ENCODE measurements at regions not wholly inside any gene's neighbourhood (a gene's known extent, or its start where the extent isn't known, plus 50 kb on each side); places are given as distances from the start of the nearest gene placed in this dataset.

DNA sequence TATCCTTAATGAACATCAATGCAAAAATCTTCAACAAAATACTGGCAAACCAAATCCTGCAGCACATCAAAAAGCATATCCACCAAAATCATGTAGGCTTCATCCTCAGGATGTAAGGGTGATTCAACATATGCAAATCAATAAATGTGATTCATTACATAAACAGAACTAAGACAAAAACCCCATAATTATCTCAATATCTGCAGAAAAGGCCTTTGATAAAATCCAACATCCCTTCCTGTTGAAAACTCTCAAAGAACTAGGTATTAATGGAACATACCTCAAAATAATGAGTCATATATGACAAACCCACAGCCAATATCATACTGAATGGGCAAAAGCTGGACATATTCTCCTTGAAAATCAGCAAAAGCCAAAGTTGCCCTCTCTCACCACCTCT is 54.6 kb upstream of the DEPDC1 start:
- no peak for TF ChIP-seq CTCF (IDR thresholded peaks at IDR 0.05)

- TF ChIP-seq CTCF (IDR thresholded peaks at IDR 0.05), result no peak
These were observed 61.6 kb upstream of the DEPDC1 start for GRCh38 chr1:68558321-68559026.

- TF ChIP-seq CTCF (IDR thresholded peaks at IDR 0.05), result no peak
These were observed 69.0 kb upstream of the DEPDC1 start for GRCh38 chr1:68565923-68566322.

DNA sequence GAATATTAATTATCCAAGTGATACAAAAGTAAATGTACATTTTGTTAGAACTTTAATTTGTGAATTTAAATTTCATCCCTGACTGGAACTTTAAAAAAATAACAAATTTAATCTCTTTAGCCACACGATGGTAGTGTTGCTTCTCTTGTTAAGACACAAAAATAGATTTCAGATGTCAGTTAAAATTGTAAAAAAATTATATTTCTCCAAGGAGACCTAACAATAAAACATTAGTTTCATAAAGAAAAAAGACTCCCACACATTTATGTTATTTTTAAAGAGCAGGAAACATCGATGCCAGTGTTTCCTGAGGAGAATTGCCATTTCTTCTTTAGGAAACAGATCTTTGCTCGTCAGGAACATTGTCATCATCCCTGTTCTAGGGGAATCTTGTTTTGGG is 74.0 kb upstream of the DEPDC1 start:
- peak; percentile 33 for TF ChIP-seq CTCF (IDR thresholded peaks at IDR 0.05)

- no peak for TF ChIP-seq CTCF (IDR thresholded peaks at IDR 0.05)
These were observed 74.8 kb upstream of the DEPDC1 start for GRCh38 chr1:68571454-68572235.

DNA sequence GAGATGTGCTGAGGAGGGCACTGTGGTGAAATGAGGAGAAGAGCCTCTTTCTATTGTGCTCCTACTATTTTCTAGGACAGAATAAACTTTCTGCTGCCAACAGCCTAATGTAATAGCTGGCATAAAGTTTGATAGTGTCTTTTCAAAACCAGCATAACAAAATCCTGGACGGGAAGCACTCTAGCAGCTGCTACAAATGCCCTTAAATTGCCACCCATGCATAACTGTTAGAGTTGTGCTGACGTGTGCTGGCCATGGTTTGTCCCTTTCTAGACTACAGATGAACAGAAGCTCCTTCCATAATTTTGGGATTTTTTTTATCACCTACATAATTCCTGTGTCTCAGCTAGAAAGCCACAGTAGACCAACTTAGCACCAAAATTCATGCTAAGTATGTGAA is 88.5 kb upstream of the DEPDC1 start:
- no peak for TF ChIP-seq CTCF (IDR thresholded peaks at IDR 0.05)

DNA sequence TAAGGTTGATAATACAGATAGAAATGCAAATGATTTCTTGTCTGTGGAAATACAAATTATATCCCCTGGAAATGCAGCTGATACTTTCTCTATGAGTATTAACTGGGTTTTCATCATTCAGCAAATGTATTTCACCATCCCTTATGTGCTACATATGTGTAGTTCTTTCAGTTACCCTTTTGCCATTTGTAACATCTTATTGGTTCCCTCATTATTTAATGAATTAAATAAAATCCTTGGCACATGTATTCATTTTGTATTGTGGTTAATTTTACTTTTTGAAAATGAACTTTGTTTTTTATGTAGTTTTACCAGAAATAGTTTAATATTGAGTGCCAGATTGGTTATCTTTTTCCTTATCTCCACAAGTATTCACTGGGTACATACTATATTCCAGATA is 89.9 kb upstream of the DEPDC1 start:
- TF ChIP-seq CTCF (IDR thresholded peaks at IDR 0.05), result no peak
